Left hindlimb (tissue), 1 donor: ENCODE measurements at regions not wholly inside any gene's neighbourhood (a gene's known extent, or its start where the extent isn't known, plus 50 kb on each side); places are given as distances from the start of the nearest gene placed in this dataset.
A peak's percentile ranks its signal among the peaks of the same experiment; 100 is the strongest.

ENCODE experiments used
- DNase-seq: peaks from one replicate; pipeline ENCODE4 v3.0.0-alpha.2; 2018

GRCh38 chr3:162468791-162469190, 972.2 kb downstream of the OTOL1 start:
- no peak for DNase-seq

- DNase-seq, result no peak
Measured at GRCh38 chr3:162487138-162487537, 990.5 kb downstream of the OTOL1 start.

GRCh38 chr3:162489853-162490252, 993.2 kb downstream of the OTOL1 start:
- no peak for DNase-seq

GRCh38 chr3:162491952-162492351, 995.3 kb downstream of the OTOL1 start:
- DNase-seq, result no peak

GRCh38 chr3:162492446-162493081, 996.0 kb downstream of the OTOL1 start:
- no peak for DNase-seq

GRCh38 chr3:162498626-162499025, 1002.0 kb downstream of the OTOL1 start:
- DNase-seq, result no peak

- no peak for DNase-seq
Measured at GRCh38 chr3:162507397-162507796, 1010.8 kb downstream of the OTOL1 start.

GRCh38 chr3:162512488-162512887, 1015.9 kb downstream of the OTOL1 start:
- no peak for DNase-seq

- no peak for DNase-seq
Measured at GRCh38 chr3:162517110-162517509, 1020.5 kb downstream of the OTOL1 start.

- no peak for DNase-seq
Measured at GRCh38 chr3:162521669-162522068, 1025.1 kb downstream of the OTOL1 start.

GRCh38 chr3:162525066-162525742, 1028.6 kb downstream of the OTOL1 start:
- DNase-seq, result peak; percentile 42

- DNase-seq, result no peak
Measured at GRCh38 chr3:162525771-162526170, 1029.2 kb downstream of the OTOL1 start.

- DNase-seq, result no peak
Measured at GRCh38 chr3:162534431-162534830, 1037.8 kb downstream of the OTOL1 start.

- DNase-seq, result no peak
Measured at GRCh38 chr3:162538491-162538890, 1041.9 kb downstream of the OTOL1 start.

GRCh38 chr3:162538906-162539305, 1042.3 kb downstream of the OTOL1 start:
- DNase-seq, result no peak

GRCh38 chr3:162540421-162540820, 1043.8 kb downstream of the OTOL1 start:
- DNase-seq, result no peak

- no peak for DNase-seq
Measured at GRCh38 chr3:162541923-162542322, 1045.3 kb downstream of the OTOL1 start.

- DNase-seq, result no peak
Measured at GRCh38 chr3:162544246-162544645, 1047.6 kb downstream of the OTOL1 start.

GRCh38 chr3:162546910-162547309, 1050.3 kb downstream of the OTOL1 start:
- DNase-seq, result no peak

- no peak for DNase-seq
Measured at GRCh38 chr3:162547321-162547720, 1050.7 kb downstream of the OTOL1 start.

GRCh38 chr3:162555761-162556160, 1059.2 kb downstream of the OTOL1 start:
- no peak for DNase-seq

GRCh38 chr3:162558016-162558415, 1061.4 kb downstream of the OTOL1 start:
- peak; percentile 30 for DNase-seq

- no peak for DNase-seq
Measured at GRCh38 chr3:162568706-162569105, 1072.1 kb downstream of the OTOL1 start.

GRCh38 chr3:162569314-162569713, 1072.7 kb downstream of the OTOL1 start:
- DNase-seq, result no peak

GRCh38 chr3:162584986-162585385, 1088.4 kb downstream of the OTOL1 start:
- DNase-seq, result no peak
